RKO (cell line): ENCODE measurements at regions not wholly inside any gene's neighbourhood (a gene's known extent, or its start where the extent isn't known, plus 50 kb on each side); places are given as distances from the start of the nearest gene placed in this dataset.
A peak's percentile ranks its signal among the peaks of the same experiment; 100 is the strongest.
"Not testable (repeated sequence)": the region's sequence is repeated elsewhere in the genome, so short reads cannot be mapped to it uniquely, and the experiment has no call there.

ENCODE experiments used
- DNase-seq: peaks from one replicate; pipeline ENCODE4 v3.0.0-alpha.2; 2016; ENCODE audit warnings: low spot score

DNA sequence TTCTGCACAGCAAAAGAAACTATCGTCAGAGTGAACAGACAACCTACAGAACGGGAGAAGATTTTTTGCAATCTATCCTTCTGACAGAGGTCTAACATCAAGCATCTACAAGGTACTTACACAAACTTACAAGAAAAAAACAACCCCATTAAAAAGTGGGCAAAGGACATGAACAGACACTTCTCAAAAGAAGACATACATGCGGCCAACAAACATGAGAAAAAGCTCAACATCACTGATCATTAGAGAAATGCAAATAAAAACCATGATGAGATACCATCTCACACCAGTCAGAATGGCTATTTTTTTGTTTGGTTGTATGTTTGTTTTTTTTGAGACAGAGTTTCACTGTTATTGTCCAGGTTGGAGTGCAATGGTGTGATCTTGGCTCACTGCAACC lies 131.5 kb upstream of the MED13 start:
- not testable (repeated sequence) for DNase-seq

GRCh38 chr17:62194401-62194800 lies 129.3 kb upstream of the MED13 start:
- DNase-seq: no peak

GRCh38 chr17:62193249-62193648 lies 128.2 kb upstream of the MED13 start:
- DNase-seq: no peak

DNA sequence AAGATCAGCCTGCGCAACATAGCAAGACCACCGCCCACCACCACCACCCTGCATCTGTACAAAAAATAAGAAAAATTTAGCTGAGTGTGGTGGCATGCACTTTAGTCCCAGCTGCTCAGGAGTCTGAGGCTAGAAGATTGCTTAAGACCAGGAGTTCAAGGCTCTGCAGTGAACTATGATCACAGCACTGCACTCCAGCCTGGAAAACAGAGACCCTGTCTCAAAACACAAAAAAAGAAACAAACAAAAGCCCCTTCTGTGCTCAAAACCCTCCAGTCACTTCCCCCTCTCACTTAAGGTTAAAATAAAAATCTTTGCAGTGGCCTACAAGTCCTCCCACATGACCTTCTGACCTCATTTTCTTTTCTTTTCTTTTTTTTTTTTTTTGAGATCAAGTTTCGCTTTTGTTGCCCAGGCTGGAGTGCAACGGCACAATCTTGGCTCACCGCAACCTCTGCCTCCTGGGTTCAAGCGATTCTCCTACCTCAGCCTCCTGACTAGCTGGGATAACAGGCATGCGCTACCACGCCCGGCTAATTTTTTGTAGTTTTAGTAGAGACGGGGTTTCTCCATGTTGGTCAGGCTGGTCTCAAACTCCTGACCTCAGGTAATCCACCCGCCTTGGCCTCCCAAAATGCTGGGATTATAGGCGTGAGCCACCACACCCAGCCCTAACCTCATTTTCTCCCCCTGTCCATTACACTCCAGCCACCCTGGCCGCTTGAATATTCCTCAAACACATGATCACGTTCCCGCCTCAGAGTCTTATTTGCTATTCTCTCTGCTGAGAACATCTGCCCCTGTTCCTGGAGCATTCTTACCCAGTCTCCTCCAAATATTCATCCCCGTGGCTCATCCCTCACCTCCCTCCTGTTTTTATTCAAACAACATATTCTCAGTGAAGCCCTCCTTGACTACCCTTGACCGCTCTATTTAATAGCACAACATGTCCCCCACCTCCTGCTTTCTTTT lies 126.6 kb upstream of the MED13 start:
- no peak for DNase-seq

DNA sequence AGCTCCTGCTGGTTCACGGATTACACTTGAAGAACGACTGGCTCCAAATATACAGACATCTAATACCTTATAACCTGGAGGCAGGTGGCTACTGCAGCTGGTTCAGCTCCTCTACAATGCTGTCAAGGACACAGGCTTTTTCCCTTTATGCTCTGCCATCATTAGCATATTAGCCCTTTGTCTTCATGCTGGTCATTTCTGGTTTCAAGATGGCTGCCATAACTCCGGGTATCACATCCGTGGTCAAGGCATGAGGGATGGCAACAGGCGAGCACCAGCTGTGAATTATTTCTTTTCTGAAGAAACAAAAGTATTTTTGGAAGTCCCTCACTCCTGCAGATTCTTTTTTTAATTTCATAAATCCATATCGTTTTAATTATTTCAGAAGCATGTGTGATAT lies 124.3 kb upstream of the MED13 start:
- no peak for DNase-seq

- DNase-seq: no peak
These were observed 123.6 kb upstream of the MED13 start for GRCh38 chr17:62188713-62189112.

DNA sequence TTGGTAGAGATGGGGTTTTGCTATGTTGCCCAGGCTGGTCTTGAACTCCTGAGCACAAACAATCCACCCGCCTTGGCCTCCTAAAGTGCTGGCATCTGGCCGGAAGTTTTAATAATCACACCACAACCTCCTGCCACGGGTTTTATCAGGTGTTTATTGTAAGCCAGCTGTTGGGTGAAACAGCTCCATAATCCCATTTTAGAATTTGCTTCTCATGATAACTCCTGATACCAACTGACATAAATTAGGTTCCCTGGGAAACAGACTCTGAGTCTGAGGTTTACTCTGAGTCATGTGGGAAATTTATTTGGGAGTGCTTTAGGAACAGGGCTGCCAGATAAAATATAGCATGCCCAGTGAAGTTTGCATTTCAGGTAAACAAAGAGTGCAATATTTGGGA lies 122.6 kb upstream of the MED13 start:
- DNase-seq: no peak

GRCh38 chr17:62186841-62187240 lies 121.8 kb upstream of the MED13 start:
- DNase-seq: no peak

DNA sequence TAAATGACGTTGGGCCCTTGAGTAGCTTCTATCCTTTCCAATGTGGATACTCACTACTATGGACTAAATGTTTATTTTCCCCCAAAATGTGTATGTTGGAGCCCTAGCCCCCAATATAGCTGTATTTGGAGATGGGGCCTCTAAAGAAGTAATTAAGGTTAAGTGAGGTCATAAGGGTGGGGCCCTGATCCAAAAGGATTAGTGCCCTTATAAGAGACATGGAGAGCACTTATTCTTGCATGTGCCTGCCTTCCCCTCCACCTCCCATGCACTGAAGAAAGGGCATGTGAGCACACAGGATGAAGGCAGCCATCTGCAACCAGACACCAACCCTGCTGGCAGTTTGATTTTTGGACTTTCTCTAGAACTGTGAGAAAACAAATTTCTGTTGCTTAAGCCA lies 115.7 kb upstream of the MED13 start:
- no peak for DNase-seq

DNA sequence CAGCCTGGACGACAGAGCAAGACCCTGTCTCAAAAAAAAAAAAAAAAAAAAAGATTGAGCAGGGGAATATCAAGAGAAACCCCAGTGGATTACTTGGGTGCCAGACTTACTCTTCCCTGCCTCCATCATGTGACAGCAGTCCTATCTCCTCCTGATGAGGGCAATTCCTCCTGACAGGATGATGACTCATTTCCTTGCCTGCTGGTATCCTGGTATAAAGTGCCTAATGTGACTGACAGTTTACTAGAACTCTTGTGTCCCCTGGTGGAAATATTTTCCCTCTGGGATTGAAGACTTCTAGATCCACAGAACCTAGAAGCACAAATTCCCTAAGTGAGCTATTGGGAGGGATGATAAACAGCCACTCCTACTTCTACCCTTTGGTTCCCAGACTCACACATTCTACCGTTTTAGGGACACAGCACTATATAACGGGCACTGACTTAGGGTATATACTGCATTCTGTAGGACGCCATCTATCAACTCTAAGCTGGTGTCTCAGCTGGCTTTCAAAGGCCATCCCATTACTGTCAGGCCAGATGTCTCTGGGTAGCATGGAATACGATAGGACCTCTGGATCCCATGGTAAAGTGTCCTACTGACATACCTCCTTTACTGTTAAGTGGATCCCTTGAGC lies 114.6 kb upstream of the MED13 start:
- DNase-seq: peak; percentile 90

GRCh38 chr17:62178579-62178978 lies 113.5 kb upstream of the MED13 start:
- DNase-seq: peak; percentile 40

GRCh38 chr17:62172492-62173291 lies 107.6 kb upstream of the MED13 start:
- no peak for DNase-seq

- DNase-seq: no peak
These were observed 102.0 kb upstream of the MED13 start for GRCh38 chr17:62167076-62167475.

DNA sequence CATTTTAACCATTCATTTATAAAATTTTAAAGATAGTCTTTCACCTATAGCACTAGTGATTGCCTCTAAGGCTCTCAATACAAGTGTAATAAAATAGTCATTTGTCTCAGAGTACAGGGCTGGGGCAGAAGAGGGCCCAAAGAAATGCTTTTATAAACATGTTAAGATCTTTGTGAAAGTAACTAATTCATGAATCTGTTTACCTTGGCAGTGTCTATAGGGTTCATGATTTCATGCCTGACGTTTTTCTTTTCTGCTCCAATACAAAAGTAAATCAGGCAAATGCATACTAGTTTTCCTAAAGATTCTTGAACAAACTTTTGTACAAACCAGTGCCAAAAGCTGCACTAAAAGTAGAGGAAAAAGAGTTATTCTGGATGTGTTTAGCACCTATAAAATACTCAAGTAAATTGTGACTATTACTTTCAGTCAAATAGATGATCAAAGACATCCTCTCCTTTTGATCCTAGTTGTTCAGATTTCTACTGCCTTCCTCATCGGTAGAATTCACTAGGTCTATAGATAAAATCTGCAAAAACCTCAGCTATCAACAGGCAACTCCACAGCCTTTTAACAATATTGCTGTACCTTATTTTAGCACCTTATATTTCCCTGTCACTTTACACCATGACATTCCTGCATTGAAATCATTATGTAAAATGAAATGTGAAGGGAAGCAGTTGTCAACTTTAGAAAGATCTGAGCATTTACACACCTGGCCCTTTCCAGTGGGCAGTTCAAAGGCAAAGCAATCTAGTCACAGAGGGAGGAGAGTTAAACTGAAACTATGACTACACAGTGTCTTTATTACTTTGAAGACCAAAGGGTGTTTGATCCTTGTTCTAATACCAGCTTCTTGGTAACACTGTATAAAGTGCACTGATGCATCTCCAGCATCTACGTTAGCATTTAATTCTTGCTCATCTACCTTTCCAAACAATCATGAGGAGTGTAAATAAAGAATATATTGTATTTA lies 100.0 kb upstream of the MED13 start:
- DNase-seq: no peak

GRCh38 chr17:62163847-62164246 lies 98.8 kb upstream of the MED13 start:
- no peak for DNase-seq

- no peak for DNase-seq
These were observed 97.8 kb upstream of the MED13 start for GRCh38 chr17:62162898-62163297.

DNA sequence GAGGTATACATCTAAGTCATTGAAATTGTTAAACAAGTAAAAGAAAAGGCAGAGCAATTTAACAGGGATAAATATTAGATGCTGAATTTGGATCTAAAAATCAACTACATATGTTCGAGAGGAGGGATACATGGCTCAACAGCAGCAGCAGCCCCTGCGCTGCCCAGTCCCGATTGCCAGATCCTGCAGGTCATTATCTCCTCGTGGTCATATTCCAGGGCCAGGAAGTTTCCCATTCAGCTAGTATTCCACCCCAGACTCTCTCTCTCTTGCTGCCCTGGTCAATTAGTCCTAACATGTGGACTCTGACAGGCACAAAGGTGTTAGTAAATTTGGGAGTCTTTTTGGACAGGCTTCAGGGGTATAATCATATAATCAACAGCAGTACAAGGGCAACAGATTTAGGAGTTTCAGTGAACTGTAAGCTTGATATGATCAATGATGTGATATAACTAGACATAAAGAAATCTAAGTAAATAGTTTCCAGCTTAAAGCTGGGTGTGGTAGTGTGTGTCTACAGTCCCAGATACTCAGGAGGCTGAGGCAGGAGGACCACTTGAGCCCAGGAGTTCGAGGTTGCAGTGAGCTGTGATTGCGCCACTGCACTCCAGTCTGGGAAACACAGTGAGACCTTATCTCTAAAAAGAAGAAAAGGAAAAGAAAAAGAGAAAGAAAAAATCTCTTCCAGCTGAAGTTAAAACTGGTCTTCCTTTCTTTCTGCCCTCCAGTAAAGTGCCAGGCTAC lies 96.5 kb upstream of the MED13 start:
- no peak for DNase-seq

DNA sequence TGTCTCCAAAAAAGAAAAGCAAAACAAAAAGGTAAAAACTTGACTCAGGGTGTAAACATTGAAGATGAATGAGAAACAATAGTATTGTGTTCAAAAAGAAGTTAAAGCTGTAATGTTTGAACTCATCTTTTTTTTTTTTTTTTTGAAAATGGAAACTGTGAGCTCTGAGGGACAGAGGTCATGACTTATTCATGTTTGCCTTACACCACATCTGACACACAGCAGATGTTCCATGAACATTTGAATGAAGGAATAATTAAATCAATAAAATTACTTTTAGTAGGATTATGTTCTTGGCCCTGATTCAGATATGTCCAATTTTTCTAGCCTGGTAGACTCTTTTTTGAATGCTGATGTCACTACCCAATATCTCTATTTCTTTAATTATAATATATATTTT lies 95.7 kb upstream of the MED13 start:
- no peak for DNase-seq

- DNase-seq: no peak
These were observed 94.9 kb upstream of the MED13 start for GRCh38 chr17:62159994-62160393.

DNA sequence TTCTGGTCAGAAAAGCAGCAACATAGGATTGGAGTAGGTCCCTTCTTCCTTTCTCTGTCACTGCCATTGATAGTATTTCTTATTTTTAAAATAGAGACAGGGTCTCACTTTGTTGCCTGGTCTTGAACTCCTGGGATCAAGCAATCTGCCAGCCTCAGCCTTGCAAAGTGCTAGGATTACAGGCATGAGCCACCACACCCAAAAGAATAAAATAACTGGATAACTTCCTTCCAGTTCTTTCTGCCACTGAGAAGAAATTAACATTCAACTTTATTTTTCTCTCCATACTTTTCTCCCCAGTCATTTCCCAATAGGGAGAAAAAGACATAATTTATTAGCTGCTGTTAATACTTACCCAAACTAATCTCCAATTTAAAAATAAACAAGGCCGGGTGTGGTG lies 91.9 kb upstream of the MED13 start:
- no peak for DNase-seq

GRCh38 chr17:62154909-62155308 lies 89.8 kb upstream of the MED13 start:
- no peak for DNase-seq
